DOHH2 (cell line): ENCODE measurements at regions not wholly inside any gene's neighbourhood (a gene's known extent, or its start where the extent isn't known, plus 50 kb on each side); places are given as distances from the start of the nearest gene placed in this dataset.

Source experiments
- CTCF ChIP-seq: fragments of 200-600 bp; sonication (generic); IDR thresholded peaks from one replicate; pipeline ENCODE4 v1.5.1; 2014; ENCODE audit warnings: antibody characterized with exemption, mild to moderate bottlenecking, low read depth, low read length; ENCODE audit not compliant: poor library complexity, severe bottlenecking
- EZH2phosphoT487 ChIP-seq: fragments of 200-600 bp; sonication (generic); IDR thresholded peaks from 2 replicates; pipeline ENCODE4 v1.6.1; 2017; ENCODE audit warnings: borderline replicate concordance, mild to moderate bottlenecking, antibody characterized with exemption, low read length, moderate library complexity, mixed read lengths

GRCh38 chr9:7320139-7320538 is 479.4 kb downstream of the DMAC1 start:
- TF ChIP-seq CTCF (no peak), EZH2phosphoT487 (no peak)
